Stomach (tissue), 4 donors: ENCODE measurements at regions not wholly inside any gene's neighbourhood (a gene's known extent, or its start where the extent isn't known, plus 50 kb on each side); places are given as distances from the start of the nearest gene placed in this dataset.

Experiments used
- CTCF ChIP-seq, 7 experiments: fragments of 450-650 bp in 4 of 7; fragments of 200-600 bp in 3 of 7; sonication (generic) in 3 of 7; IDR thresholded peaks; one replicate each; pipeline ENCODE4 v1.5.1; 2016 to 2019; ENCODE audit warnings: antibody characterized with exemption in 7 of 7, control low read depth in 2 of 7, mild to moderate bottlenecking in 1 of 7
- POLR2AphosphoS5 ChIP-seq, 3 donors: sonication (generic); formaldehyde crosslinking; IDR thresholded peaks; one replicate each; pipeline ENCODE4 v1.6.1; 2016; ENCODE audit warnings: antibody characterized with exemption in 3 of 3

- TF ChIP-seq CTCF (IDR thresholded peaks at IDR 0.05) = no peak
- TF ChIP-seq POLR2AphosphoS5 (IDR thresholded peaks at IDR 0.05) = no peak
These were observed 97.1 kb downstream of the TEX51 start for GRCh38 chr2:126995621-126996377.
